ENCODE measurements at regions not wholly inside any gene's neighbourhood (a gene's known extent, or its start where the extent isn't known, plus 50 kb on each side); places are given as distances from the start of the nearest gene placed in this dataset.

DNA sequence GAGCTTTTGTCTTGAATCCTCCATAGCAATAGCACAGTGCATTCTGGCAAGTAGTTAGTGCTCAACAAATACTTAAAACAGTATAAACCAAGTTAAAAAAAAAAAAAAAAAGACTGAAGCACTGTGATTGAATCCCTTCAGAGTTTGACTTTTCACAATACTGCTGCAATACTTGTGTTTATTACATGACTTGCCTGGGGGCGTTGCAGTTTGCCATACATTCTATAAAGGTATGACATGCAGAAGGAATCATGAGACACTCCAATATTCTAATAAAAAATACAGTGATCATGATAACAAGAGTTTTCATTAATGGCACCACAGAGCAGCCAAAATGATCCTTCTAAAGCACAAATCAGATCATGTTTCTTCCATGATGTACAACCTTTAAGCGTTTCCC lies 205.0 kb upstream of the CDKN3 start:
- Histone ChIP-seq H3K4me1 (ENCODE audit: control insufficient read depth in 1 of 2, insufficient read depth in 2 of 2, low read depth in 1 of 2, low read length in 1 of 2) (peaks cover 9 to 11% of the 10 kb centered on the region in 2 experiments; a peak in 2 of 4 replicates), H4K20me1 (ENCODE audit: insufficient read depth) (no peaks in the 10 kb centered on the region), H3K9ac (no peak overlapping the region), H3K36me3 (replicated peaks in 1 of 2; ENCODE audit: control insufficient read depth in 1 of 2, insufficient read depth in 2 of 2, low read length in 1 of 2) (no peaks in the 10 kb centered on the region), H3K9me3 (no peaks in the 10 kb centered on the region), H3K27ac (ENCODE audit: low read depth in 2 of 2, low read length in 1 of 2) (no peak overlapping the region), H3K4me2 (no peak overlapping the region), H2AFZ (ENCODE audit: low read depth) (no peak overlapping the region), H3K79me2 (ENCODE audit: insufficient read depth) (no peaks in the 10 kb centered on the region), H3K4me3 (ENCODE audit: low read depth in 2 of 2, low read length in 1 of 2) (no peak overlapping the region), H3K27me3 (ENCODE audit: insufficient read depth) (no peaks in the 10 kb centered on the region), H3F3A (replicated peaks; ENCODE audit: insufficient read depth) (no peaks in the 10 kb centered on the region), H3K9me2 (no peaks in the 10 kb centered on the region)
- POLR2A ChIA-PET, result no interaction called here
- DNase-seq, result no peak
- TF ChIP-seq MAX (IDR thresholded peaks at IDR 0.05; ENCODE audit: low read depth), result no peak
- CTCF ChIA-PET, result interaction anchor here (1.5 kb wide), 1 partner anchor 17 kb away, joined by 3 read pairs; no protein-coding TSS in a partner anchor
- WGBS (ENCODE audit: low lambda C conversion rate), result 69% methylated on average over 2 of the region's 2 CpGs

DNA sequence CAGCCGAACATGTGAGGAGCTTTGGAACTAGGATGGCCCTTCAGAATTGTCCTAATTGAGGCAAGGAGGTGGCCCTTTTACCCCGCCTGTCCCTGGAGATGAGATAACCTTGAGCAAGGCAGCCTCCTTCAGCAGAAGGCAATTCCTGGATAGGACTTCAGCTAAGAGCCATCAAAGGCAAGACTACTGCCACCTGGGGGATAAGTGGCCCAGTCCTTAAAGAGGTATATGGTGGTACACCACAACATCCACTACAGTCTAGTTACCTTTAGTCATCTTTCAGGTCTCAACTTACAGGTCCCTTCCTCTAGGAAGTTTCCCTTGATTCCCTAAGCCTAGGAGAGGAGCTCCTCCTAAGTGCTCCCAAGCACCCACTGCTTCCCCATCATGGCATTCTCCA lies 204.2 kb upstream of the CDKN3 start:
- 65% methylated on average over 2 of the region's 2 CpGs for WGBS (ENCODE audit: low lambda C conversion rate)
- H3F3A ChIP-seq (replicated peaks; ENCODE audit: insufficient read depth), result no peaks in the 10 kb centered on the region
- no peaks in the 10 kb centered on the region for H3K36me3 ChIP-seq (replicated peaks in 1 of 2; ENCODE audit: control insufficient read depth in 1 of 2, insufficient read depth in 2 of 2, low read length in 1 of 2)
- no peak overlapping the region for H3K4me3 ChIP-seq (ENCODE audit: low read depth in 2 of 2, low read length in 1 of 2)
- no peaks in the 10 kb centered on the region for H3K79me2 ChIP-seq (ENCODE audit: insufficient read depth)
- peaks cover 4 to 11% of the 10 kb centered on the region in 2 experiments; a peak in 2 of 4 replicates for H3K4me1 ChIP-seq (ENCODE audit: control insufficient read depth in 1 of 2, insufficient read depth in 2 of 2, low read depth in 1 of 2, low read length in 1 of 2)
- H3K4me2 ChIP-seq, result no peak overlapping the region
- H4K20me1 ChIP-seq (ENCODE audit: insufficient read depth), result no peaks in the 10 kb centered on the region
- no peak overlapping the region for H3K27ac ChIP-seq (ENCODE audit: low read depth in 2 of 2, low read length in 1 of 2)
- no peaks in the 10 kb centered on the region for H3K9me2 ChIP-seq
- TF ChIP-seq CTCF (IDR thresholded peaks at IDR 0.05) (no peak), EZH2phosphoT487 (IDR thresholded peaks at IDR 0.05; ENCODE audit: borderline replicate concordance, low read depth) (no peak), NFIC (IDR thresholded peaks at IDR 0.05; ENCODE audit: borderline replicate concordance) (no peak), RXRA (IDR thresholded peaks at IDR 0.05; ENCODE audit: borderline replicate concordance, low read depth) (no peak), YY1 (IDR thresholded peaks at IDR 0.05; ENCODE audit: low read depth) (no peak), POLR2AphosphoS5 (IDR thresholded peaks at IDR 0.05; ENCODE audit: low read depth, low read length) (no peak), SIN3A (IDR thresholded peaks at IDR 0.05; ENCODE audit: borderline replicate concordance, low read depth, low read length) (no peak), TEAD4 (IDR thresholded peaks at IDR 0.05; ENCODE audit: borderline replicate concordance, insufficient read depth) (no peak), RCOR1 (IDR thresholded peaks at IDR 0.05; ENCODE audit: low read length) (no peak)
- TF ChIP-seq, protein P1, sequence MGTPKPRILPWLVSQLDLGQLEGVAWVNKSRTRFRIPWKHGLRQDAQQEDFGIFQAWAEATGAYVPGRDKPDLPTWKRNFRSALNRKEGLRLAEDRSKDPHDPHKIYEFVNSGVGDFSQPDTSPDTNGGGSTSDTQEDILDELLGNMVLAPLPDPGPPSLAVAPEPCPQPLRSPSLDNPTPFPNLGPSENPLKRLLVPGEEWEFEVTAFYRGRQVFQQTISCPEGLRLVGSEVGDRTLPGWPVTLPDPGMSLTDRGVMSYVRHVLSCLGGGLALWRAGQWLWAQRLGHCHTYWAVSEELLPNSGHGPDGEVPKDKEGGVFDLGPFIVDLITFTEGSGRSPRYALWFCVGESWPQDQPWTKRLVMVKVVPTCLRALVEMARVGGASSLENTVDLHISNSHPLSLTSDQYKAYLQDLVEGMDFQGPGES (IDR thresholded peaks at IDR 0.05; ENCODE audit: low read depth, low read length), result no peak
- no peak overlapping the region for H3K9ac ChIP-seq
- DNase-seq, result no peak
- ChIA-PET POLR2A (no interaction called here), CTCF (interaction anchor here (0.9 kb wide), 1 partner anchor 18 kb away, joined by 3 read pairs; no protein-coding TSS in a partner anchor)
- no peak overlapping the region for H2AFZ ChIP-seq (ENCODE audit: low read depth)
- H3K9me3 ChIP-seq, result no peaks in the 10 kb centered on the region
- no peaks in the 10 kb centered on the region for H3K27me3 ChIP-seq (ENCODE audit: insufficient read depth)

Measured in SK-N-SH (cell line).